CD4-positive, alpha-beta T cell (primary cell): ENCODE measurements at regions not wholly inside any gene's neighbourhood (a gene's known extent, or its start where the extent isn't known, plus 50 kb on each side); places are given as distances from the start of the nearest gene placed in this dataset.

Experiments used
- ATAC-seq: fragments of 200-7000 bp; cut with Tn5 transposase; one replicate; pipeline ENCODE4 v1.10.0; 2022; ENCODE audit warnings: mild to moderate bottlenecking; ENCODE audit not compliant: poor library complexity
- CTCF ChIA-PET: fragments of 350-600 bp; sonication (Branson Sonifier 250); formaldehyde crosslinking; loops from one replicate; lab custom pipeline; 2021; ENCODE audit warnings: antibody characterized with exemption, inconsistent platforms; lab: Charles Lee
- POLR2A ChIA-PET: fragments of 350-600 bp; sonication (Branson Sonifier 250); formaldehyde crosslinking; loops from one replicate; lab custom pipeline; 2021; ENCODE audit warnings: antibody characterized with exemption, inconsistent platforms; lab: Charles Lee
- DNase-seq, 14 experiments: peaks; one replicate each; pipeline ENCODE4 v3.0.0-alpha.2; 2013 to 2020; ENCODE audit warnings: mixed read lengths in 2 of 14
- H3K27ac ChIP-seq, 2 donors: one replicate each; pipeline versions ENCODE4 v1.5.1 to v1.7.0; 2013; ENCODE audit warnings: low read length in 2 of 2, low read depth in 1 of 2, mild to moderate bottlenecking in 1 of 2
- H3K27me3 ChIP-seq, 2 experiments: 1 replicate in 1 of 2; 2 replicates in 1 of 2; pipeline versions ENCODE4 v1.6.1 to v1.7.0; 2013; ENCODE audit warnings: low read length in 2 of 2, control low read depth in 1 of 2, mild to moderate bottlenecking in 1 of 2, moderate library complexity in 1 of 2; ENCODE audit not compliant: insufficient read depth in 2 of 2, control insufficient read depth in 1 of 2
- H3K36me3 ChIP-seq: one replicate; pipeline ENCODE4 v1.6.1; 2013; ENCODE audit warnings: low read length, control low read depth; ENCODE audit not compliant: insufficient read depth
- H3K4me1 ChIP-seq: one replicate; pipeline ENCODE4 v1.6.1; 2013; ENCODE audit warnings: low read length, control low read depth; ENCODE audit not compliant: insufficient read depth
- H3K4me3 ChIP-seq: one replicate; pipeline ENCODE4 v1.5.1; 2013; ENCODE audit warnings: mild to moderate bottlenecking, low read length, moderate library complexity
- H3K9me3 ChIP-seq, 2 experiments: 1 replicate in 1 of 2; 2 replicates in 1 of 2; pipeline versions ENCODE4 v1.6.1 to v1.7.0; 2013; ENCODE audit warnings: low read length in 2 of 2, mild to moderate bottlenecking in 2 of 2, control low read depth in 1 of 2, moderate library complexity in 1 of 2; ENCODE audit not compliant: control insufficient read depth in 1 of 2, insufficient read depth in 1 of 2
- H3K27ac Mint-ChIP-seq: one replicate; pipeline ENCODE4 v1.8.0; 2020; ENCODE audit warnings: mixed read lengths
- H3K27me3 Mint-ChIP-seq: one replicate; pipeline ENCODE4 v1.8.0; 2021; ENCODE audit warnings: mixed read lengths
- H3K36me3 Mint-ChIP-seq: one replicate; pipeline ENCODE4 v1.8.0; 2021; ENCODE audit warnings: low read depth, mixed read lengths
- H3K4me1 Mint-ChIP-seq: one replicate; pipeline ENCODE4 v1.8.0; 2021; ENCODE audit warnings: low read depth, mixed read lengths
- H3K4me3 Mint-ChIP-seq: one replicate; pipeline ENCODE4 v1.8.0; 2020; ENCODE audit warnings: mild to moderate bottlenecking, mixed read lengths
- H3K9me3 Mint-ChIP-seq: one replicate; pipeline ENCODE4 v1.8.0; 2020; ENCODE audit warnings: mixed read lengths
- intact Hi-C, 2 experiments: fragments of 100-400 bp; cut with DNase I in 1 of 2; cut with micrococcal nuclease in 1 of 2; formaldehyde crosslinking; loops; one replicate each; pipeline versions ENCODE4 v1.15.1 to v1.9.0; 2023 to 2025; cut with DNase I, micrococcal nuclease
- TF ChIP-seq, protein P1 (sequence below): fragments of 200-600 bp; IDR thresholded peaks from one replicate; pipeline ENCODE4 v1.8.0; 2022; ENCODE audit warnings: antibody characterized with exemption, mild to moderate bottlenecking

DNA sequence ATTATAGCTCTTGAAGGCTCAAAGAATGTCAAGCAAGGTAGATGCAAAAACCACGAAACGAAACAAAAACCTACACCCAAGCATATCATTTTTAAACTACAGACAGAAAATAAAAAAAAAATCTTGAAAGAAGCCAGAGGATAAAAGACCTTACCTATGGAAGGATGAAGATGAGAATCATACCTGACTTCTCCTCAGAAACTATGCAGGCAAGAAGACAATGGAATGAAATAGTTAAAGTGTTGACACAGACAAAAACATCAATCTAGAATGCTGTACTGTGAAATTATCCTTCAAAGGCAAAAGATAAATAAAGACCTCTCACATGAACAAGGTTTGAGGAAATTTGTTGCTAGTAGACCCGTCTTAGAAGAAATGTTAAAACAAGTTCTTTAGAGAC, 372.0 kb downstream of the ZIC4 start:
- Histone ChIP-seq H3K9me3 (peaks cover 3 to 8% of the 10 kb centered on the region in 2 experiments), H3K27ac (no peak overlapping the region), H3K4me1 (no peaks in the 10 kb centered on the region), H3K4me3 (no peak overlapping the region), H3K36me3 (no peaks in the 10 kb centered on the region), H3K27me3 (no peaks in the 10 kb centered on the region)
- DNase-seq (no peak), ATAC-seq (no peak)
- peaks cover 9% of the 10 kb centered on the region for H3K9me3 Mint-ChIP-seq
- no peaks in the 10 kb centered on the region for H3K4me1 Mint-ChIP-seq
- no peaks in the 10 kb centered on the region for H3K36me3 Mint-ChIP-seq
- TF ChIP-seq, protein P1, sequence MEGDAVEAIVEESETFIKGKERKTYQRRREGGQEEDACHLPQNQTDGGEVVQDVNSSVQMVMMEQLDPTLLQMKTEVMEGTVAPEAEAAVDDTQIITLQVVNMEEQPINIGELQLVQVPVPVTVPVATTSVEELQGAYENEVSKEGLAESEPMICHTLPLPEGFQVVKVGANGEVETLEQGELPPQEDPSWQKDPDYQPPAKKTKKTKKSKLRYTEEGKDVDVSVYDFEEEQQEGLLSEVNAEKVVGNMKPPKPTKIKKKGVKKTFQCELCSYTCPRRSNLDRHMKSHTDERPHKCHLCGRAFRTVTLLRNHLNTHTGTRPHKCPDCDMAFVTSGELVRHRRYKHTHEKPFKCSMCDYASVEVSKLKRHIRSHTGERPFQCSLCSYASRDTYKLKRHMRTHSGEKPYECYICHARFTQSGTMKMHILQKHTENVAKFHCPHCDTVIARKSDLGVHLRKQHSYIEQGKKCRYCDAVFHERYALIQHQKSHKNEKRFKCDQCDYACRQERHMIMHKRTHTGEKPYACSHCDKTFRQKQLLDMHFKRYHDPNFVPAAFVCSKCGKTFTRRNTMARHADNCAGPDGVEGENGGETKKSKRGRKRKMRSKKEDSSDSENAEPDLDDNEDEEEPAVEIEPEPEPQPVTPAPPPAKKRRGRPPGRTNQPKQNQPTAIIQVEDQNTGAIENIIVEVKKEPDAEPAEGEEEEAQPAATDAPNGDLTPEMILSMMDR: no peak
- intact Hi-C loops: no loop called here
- no peak overlapping the region for H3K4me3 Mint-ChIP-seq
- H3K27me3 Mint-ChIP-seq: no peaks in the 10 kb centered on the region
- CTCF ChIA-PET: no interaction called here
- no peak overlapping the region for H3K27ac Mint-ChIP-seq
- POLR2A ChIA-PET: no interaction called here

DNA sequence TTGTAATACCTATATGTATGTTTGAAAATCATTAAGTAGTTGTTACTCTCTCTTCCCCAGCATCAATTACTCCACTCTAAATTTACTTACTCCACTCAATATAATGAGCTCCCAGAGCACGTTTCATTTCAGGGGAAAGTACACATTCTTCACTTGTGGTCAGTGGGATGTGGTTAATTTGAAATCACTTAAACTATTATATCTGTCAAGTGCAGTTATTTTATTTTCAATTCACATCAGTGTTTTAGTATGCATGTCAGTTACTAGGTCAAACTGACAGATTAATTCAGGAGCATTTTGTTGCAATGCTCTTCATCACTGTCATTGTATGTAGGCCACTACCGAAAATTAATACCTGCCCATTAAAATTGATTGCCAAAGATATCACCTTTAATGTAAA, 376.1 kb downstream of the ZIC4 start:
- CTCF ChIA-PET: no interaction called here
- ATAC-seq (no peak), DNase-seq (no peak)
- Histone ChIP-seq H3K27me3 (no peaks in the 10 kb centered on the region), H3K4me3 (no peak overlapping the region), H3K36me3 (no peaks in the 10 kb centered on the region), H3K4me1 (no peaks in the 10 kb centered on the region), H3K9me3 (peaks cover 2 to 8% of the 10 kb centered on the region in 2 experiments), H3K27ac (no peak overlapping the region)
- Mint-ChIP-seq H3K27ac (no peak overlapping the region), H3K27me3 (no peaks in the 10 kb centered on the region), H3K9me3 (peaks cover 15% of the 10 kb centered on the region), H3K36me3 (no peaks in the 10 kb centered on the region), H3K4me1 (no peaks in the 10 kb centered on the region), H3K4me3 (no peak overlapping the region)
- POLR2A ChIA-PET: no interaction called here
- intact Hi-C loops: no loop called here
- TF ChIP-seq, protein P1: no peak

DNA sequence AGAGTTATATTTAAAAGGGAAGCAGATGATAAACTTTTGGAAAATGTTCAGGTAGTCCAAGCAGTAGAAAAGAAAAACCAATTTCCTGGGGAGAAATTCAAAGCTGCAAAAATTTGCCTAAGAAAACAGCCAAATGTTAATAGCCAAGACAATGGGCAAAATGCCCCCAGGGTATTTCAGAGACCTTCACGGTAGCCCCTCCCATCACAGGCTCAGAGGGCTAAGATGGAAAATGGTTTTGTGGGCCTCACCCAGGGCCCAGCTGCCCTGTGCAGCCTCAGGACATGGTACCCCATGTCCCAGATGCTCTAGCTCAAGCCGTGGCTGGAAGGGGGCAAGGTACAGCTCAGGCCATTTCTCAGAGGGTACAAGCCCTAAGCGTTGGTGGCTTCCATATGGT, 391.0 kb downstream of the ZIC4 start:
- Mint-ChIP-seq H3K27me3 (no peaks in the 10 kb centered on the region), H3K36me3 (no peaks in the 10 kb centered on the region), H3K9me3 (peaks cover 5% of the 10 kb centered on the region), H3K4me3 (no peak overlapping the region), H3K4me1 (no peaks in the 10 kb centered on the region), H3K27ac (no peak overlapping the region)
- intact Hi-C loops: no loop called here
- ChIA-PET POLR2A (no interaction called here), CTCF (no interaction called here)
- Histone ChIP-seq H3K4me1 (no peaks in the 10 kb centered on the region), H3K36me3 (no peaks in the 10 kb centered on the region), H3K27ac (no peak overlapping the region), H3K27me3 (no peaks in the 10 kb centered on the region), H3K9me3 (peaks cover 5 to 6% of the 10 kb centered on the region in 2 experiments), H3K4me3 (no peak overlapping the region)
- no peak for ATAC-seq
- no peak for DNase-seq
- TF ChIP-seq, protein P1: no peak
